Liver (tissue), 8 donors: ENCODE measurements at regions not wholly inside any gene's neighbourhood (a gene's known extent, or its start where the extent isn't known, plus 50 kb on each side); places are given as distances from the start of the nearest gene placed in this dataset.

Experiments used
- DNase-seq: peaks from one replicate; pipeline ENCODE4 v3.0.0-alpha.2; 2017; ENCODE audit warnings: low spot score
- H3K27ac ChIP-seq, 2 donors: one replicate each; pipeline ENCODE4 v1.7.0; 2013; ENCODE audit warnings: inconsistent platforms in 2 of 2, low read length in 2 of 2, control low read depth in 1 of 2, low read depth in 1 of 2, mild to moderate bottlenecking in 1 of 2
- H3K27me3 ChIP-seq, 4 donors: one replicate each; pipeline versions ENCODE4 v1.6.1 to v1.7.0; 2013; ENCODE audit warnings: low read length in 3 of 4, inconsistent platforms in 1 of 4, mild to moderate bottlenecking in 1 of 4, moderate library complexity in 1 of 4; ENCODE audit not compliant: control insufficient read depth in 4 of 4, insufficient read depth in 4 of 4
- H3K36me3 ChIP-seq, 4 donors: one replicate each; pipeline versions ENCODE4 v1.6.1 to v1.7.0; 2013; ENCODE audit warnings: low read length in 3 of 4, mild to moderate bottlenecking in 3 of 4, low read depth in 1 of 4, moderate library complexity in 1 of 4; ENCODE audit not compliant: control insufficient read depth in 4 of 4, insufficient read depth in 3 of 4
- H3K4me1 ChIP-seq, 4 donors: one replicate each; pipeline versions ENCODE4 v1.6.1 to v1.7.0; 2013; ENCODE audit warnings: low read length in 3 of 4, mild to moderate bottlenecking in 3 of 4, moderate library complexity in 1 of 4; ENCODE audit not compliant: control insufficient read depth in 4 of 4, insufficient read depth in 4 of 4
- H3K4me3 ChIP-seq, 3 donors: one replicate each; pipeline versions ENCODE4 v1.6.1 to v1.7.0; 2013; ENCODE audit warnings: low read length in 3 of 3, control low read depth in 1 of 3, low read depth in 1 of 3, mild to moderate bottlenecking in 1 of 3
- H3K9ac ChIP-seq, 2 donors: one replicate each; pipeline ENCODE4 v1.7.0; 2013; ENCODE audit warnings: low read length in 2 of 2, mild to moderate bottlenecking in 2 of 2, moderate library complexity in 2 of 2, control low read depth in 1 of 2, low read depth in 1 of 2
- H3K9me3 ChIP-seq, 4 donors: one replicate each; pipeline versions ENCODE4 v1.6.1 to v1.7.0; 2013; ENCODE audit warnings: low read length in 3 of 4; ENCODE audit not compliant: control insufficient read depth in 4 of 4
- EGR1 ChIP-seq, 2 donors: IDR thresholded peaks; 2 replicates each; pipeline ENCODE4 v1.6.1; 2016 to 2018; ENCODE audit warnings: antibody characterized with exemption in 2 of 2, low read depth in 2 of 2
- FOXA1 ChIP-seq: IDR thresholded peaks from 2 replicates; pipeline ENCODE4 v1.6.1; 2016; ENCODE audit warnings: antibody characterized with exemption
- FOXA2 ChIP-seq: IDR thresholded peaks from 2 replicates; pipeline ENCODE4 v1.6.1; 2016; ENCODE audit warnings: antibody characterized with exemption
- GABPA ChIP-seq, 2 donors: IDR thresholded peaks in 1 of 2; conservative IDR thresholded peaks in 1 of 2; 2 replicates each; pipeline ENCODE4 v1.6.1; 2016; ENCODE audit warnings: antibody characterized with exemption in 2 of 2, mild to moderate bottlenecking in 1 of 2, moderate library complexity in 1 of 2
- HNF4A ChIP-seq, 2 donors: conservative IDR thresholded peaks; 2 replicates each; pipeline ENCODE4 v1.6.1; 2016; ENCODE audit warnings: antibody characterized with exemption in 2 of 2, mild to moderate bottlenecking in 2 of 2
- HNF4G ChIP-seq: IDR thresholded peaks from 2 replicates; pipeline ENCODE4 v1.6.1; 2016; ENCODE audit warnings: antibody characterized with exemption
- JUND ChIP-seq, 2 donors: IDR thresholded peaks; 2 replicates each; pipeline ENCODE4 v1.6.1; 2016; ENCODE audit warnings: antibody characterized with exemption in 2 of 2
- NR2F2 ChIP-seq: IDR thresholded peaks from 2 replicates; pipeline ENCODE4 v1.6.1; 2016; ENCODE audit warnings: antibody characterized with exemption
- RAD21 ChIP-seq, 2 donors: IDR thresholded peaks; 2 replicates each; pipeline ENCODE4 v1.6.1; 2016; ENCODE audit warnings: antibody characterized with exemption in 2 of 2, mild to moderate bottlenecking in 2 of 2
- RXRA ChIP-seq, 2 donors: IDR thresholded peaks; 2 replicates each; pipeline ENCODE4 v1.6.1; 2017 to 2018; ENCODE audit warnings: antibody characterized with exemption in 2 of 2, mild to moderate bottlenecking in 1 of 2
- SP1 ChIP-seq: IDR thresholded peaks from 2 replicates; pipeline ENCODE4 v1.6.1; 2018; ENCODE audit warnings: antibody characterized with exemption, mild to moderate bottlenecking
- TAF1 ChIP-seq: conservative IDR thresholded peaks from 2 replicates; pipeline ENCODE4 v1.6.1; 2016; ENCODE audit warnings: antibody characterized with exemption, mild to moderate bottlenecking
- YY1 ChIP-seq: IDR thresholded peaks from 2 replicates; pipeline ENCODE4 v1.6.1; 2016; ENCODE audit warnings: antibody characterized with exemption, mild to moderate bottlenecking
- WGBS: extraction: QIAGEN DNeasy Blood & Tissue Kit; methylation state at CpG from one replicate; pipeline ENCODE4 v1.1.7; 2013; 5-methylcytosine and 5-hydroxymethylcytosine counted together
- TF ChIP-seq, protein P1 (sequence below): IDR thresholded peaks from 2 replicates; pipeline ENCODE4 v1.6.1; 2016; ENCODE audit warnings: antibody characterized with exemption
- TF ChIP-seq, protein P2 (sequence below): fragments of 150-350 bp; IDR thresholded peaks from 2 replicates; pipeline ENCODE4 v1.5.1; 2017; ENCODE audit warnings: improper control_type of control experiment, low read depth, low read length; ENCODE audit not compliant: missing input control
- TF ChIP-seq, protein P3 (sequence below): IDR thresholded peaks from 2 replicates; pipeline ENCODE4 v1.6.1; 2016; ENCODE audit warnings: antibody characterized with exemption, mild to moderate bottlenecking
- TF ChIP-seq, protein P4 (sequence below): IDR thresholded peaks from 2 replicates; pipeline ENCODE4 v1.6.1; 2016; ENCODE audit warnings: antibody characterized with exemption
- TF ChIP-seq, protein P5 (sequence below): IDR thresholded peaks from 2 replicates; pipeline ENCODE4 v1.6.1; 2016; ENCODE audit warnings: antibody characterized with exemption
- donor health status: healthy.
- donor health status: healthy.
- donor health status: healthy.
- donor health status: healthy.
- donor health status: healthy.

DNA sequence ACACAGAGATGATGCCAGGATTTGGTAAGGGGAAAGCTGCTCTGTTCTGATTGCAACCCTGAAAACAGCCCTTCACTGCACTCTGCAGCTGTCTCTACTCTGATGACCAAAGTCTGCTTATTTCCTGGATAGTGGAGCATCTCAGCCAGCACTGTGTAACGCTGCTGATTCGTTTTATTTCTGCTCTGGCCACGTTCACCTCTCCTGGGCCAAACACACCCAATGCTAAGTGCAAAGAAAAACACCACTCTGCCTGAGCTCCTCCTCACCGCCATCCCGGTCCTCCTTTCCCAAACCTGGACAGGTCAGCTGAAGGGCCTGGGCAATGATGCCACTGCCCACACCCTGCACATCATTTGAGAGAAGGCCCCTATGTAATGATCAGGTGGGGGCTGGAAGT lies 529.3 kb upstream of the B3GAT1 start:
- no peaks in the 10 kb centered on the region for H3K36me3 ChIP-seq
- no peaks in the 10 kb centered on the region for H3K27me3 ChIP-seq
- no peak for DNase-seq
- 81% methylated on average over 5 of the region's 5 CpGs for WGBS
- no peak overlapping the region for H3K4me3 ChIP-seq
- no peaks in the 10 kb centered on the region for H3K9me3 ChIP-seq
- H3K4me1 ChIP-seq = no peaks in the 10 kb centered on the region
- TF ChIP-seq TAF1 = no peak
- no peak for TF ChIP-seq NR2F2
- TF ChIP-seq, protein P1, sequence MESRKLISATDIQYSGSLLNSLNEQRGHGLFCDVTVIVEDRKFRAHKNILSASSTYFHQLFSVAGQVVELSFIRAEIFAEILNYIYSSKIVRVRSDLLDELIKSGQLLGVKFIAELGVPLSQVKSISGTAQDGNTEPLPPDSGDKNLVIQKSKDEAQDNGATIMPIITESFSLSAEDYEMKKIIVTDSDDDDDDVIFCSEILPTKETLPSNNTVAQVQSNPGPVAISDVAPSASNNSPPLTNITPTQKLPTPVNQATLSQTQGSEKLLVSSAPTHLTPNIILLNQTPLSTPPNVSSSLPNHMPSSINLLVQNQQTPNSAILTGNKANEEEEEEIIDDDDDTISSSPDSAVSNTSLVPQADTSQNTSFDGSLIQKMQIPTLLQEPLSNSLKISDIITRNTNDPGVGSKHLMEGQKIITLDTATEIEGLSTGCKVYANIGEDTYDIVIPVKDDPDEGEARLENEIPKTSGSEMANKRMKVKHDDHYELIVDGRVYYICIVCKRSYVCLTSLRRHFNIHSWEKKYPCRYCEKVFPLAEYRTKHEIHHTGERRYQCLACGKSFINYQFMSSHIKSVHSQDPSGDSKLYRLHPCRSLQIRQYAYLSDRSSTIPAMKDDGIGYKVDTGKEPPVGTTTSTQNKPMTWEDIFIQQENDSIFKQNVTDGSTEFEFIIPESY = no peak
- TF ChIP-seq YY1 = no peak
- TF ChIP-seq EGR1 (IDR thresholded peaks at IDR 0.05; ENCODE audit: low read depth in 2 of 2) = no peak
- no peak for TF ChIP-seq FOXA1
- no peak for TF ChIP-seq HNF4G
- TF ChIP-seq JUND (IDR thresholded peaks at IDR 0.05) = no peak
- TF ChIP-seq HNF4A (conservative IDR thresholded peaks at IDR 0.05) = no peak
- TF ChIP-seq, protein P2, sequence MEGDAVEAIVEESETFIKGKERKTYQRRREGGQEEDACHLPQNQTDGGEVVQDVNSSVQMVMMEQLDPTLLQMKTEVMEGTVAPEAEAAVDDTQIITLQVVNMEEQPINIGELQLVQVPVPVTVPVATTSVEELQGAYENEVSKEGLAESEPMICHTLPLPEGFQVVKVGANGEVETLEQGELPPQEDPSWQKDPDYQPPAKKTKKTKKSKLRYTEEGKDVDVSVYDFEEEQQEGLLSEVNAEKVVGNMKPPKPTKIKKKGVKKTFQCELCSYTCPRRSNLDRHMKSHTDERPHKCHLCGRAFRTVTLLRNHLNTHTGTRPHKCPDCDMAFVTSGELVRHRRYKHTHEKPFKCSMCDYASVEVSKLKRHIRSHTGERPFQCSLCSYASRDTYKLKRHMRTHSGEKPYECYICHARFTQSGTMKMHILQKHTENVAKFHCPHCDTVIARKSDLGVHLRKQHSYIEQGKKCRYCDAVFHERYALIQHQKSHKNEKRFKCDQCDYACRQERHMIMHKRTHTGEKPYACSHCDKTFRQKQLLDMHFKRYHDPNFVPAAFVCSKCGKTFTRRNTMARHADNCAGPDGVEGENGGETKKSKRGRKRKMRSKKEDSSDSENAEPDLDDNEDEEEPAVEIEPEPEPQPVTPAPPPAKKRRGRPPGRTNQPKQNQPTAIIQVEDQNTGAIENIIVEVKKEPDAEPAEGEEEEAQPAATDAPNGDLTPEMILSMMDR = no peak
- no peak for TF ChIP-seq RXRA (IDR thresholded peaks at IDR 0.05)
- no peak for TF ChIP-seq RAD21 (IDR thresholded peaks at IDR 0.05)
- TF ChIP-seq FOXA2 = no peak
- TF ChIP-seq, protein P3, sequence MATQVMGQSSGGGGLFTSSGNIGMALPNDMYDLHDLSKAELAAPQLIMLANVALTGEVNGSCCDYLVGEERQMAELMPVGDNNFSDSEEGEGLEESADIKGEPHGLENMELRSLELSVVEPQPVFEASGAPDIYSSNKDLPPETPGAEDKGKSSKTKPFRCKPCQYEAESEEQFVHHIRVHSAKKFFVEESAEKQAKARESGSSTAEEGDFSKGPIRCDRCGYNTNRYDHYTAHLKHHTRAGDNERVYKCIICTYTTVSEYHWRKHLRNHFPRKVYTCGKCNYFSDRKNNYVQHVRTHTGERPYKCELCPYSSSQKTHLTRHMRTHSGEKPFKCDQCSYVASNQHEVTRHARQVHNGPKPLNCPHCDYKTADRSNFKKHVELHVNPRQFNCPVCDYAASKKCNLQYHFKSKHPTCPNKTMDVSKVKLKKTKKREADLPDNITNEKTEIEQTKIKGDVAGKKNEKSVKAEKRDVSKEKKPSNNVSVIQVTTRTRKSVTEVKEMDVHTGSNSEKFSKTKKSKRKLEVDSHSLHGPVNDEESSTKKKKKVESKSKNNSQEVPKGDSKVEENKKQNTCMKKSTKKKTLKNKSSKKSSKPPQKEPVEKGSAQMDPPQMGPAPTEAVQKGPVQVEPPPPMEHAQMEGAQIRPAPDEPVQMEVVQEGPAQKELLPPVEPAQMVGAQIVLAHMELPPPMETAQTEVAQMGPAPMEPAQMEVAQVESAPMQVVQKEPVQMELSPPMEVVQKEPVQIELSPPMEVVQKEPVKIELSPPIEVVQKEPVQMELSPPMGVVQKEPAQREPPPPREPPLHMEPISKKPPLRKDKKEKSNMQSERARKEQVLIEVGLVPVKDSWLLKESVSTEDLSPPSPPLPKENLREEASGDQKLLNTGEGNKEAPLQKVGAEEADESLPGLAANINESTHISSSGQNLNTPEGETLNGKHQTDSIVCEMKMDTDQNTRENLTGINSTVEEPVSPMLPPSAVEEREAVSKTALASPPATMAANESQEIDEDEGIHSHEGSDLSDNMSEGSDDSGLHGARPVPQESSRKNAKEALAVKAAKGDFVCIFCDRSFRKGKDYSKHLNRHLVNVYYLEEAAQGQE = no peak
- no peak for TF ChIP-seq SP1
- TF ChIP-seq, protein P4, sequence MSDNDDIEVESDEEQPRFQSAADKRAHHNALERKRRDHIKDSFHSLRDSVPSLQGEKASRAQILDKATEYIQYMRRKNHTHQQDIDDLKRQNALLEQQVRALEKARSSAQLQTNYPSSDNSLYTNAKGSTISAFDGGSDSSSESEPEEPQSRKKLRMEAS = no peak
- no peak for TF ChIP-seq GABPA (IDR thresholded peaks at IDR 0.05 in 1 of 2, conservative IDR thresholded peaks at IDR 0.05 in 1 of 2)
- no peak overlapping the region for H3K9ac ChIP-seq
- no peak overlapping the region for H3K27ac ChIP-seq

DNA sequence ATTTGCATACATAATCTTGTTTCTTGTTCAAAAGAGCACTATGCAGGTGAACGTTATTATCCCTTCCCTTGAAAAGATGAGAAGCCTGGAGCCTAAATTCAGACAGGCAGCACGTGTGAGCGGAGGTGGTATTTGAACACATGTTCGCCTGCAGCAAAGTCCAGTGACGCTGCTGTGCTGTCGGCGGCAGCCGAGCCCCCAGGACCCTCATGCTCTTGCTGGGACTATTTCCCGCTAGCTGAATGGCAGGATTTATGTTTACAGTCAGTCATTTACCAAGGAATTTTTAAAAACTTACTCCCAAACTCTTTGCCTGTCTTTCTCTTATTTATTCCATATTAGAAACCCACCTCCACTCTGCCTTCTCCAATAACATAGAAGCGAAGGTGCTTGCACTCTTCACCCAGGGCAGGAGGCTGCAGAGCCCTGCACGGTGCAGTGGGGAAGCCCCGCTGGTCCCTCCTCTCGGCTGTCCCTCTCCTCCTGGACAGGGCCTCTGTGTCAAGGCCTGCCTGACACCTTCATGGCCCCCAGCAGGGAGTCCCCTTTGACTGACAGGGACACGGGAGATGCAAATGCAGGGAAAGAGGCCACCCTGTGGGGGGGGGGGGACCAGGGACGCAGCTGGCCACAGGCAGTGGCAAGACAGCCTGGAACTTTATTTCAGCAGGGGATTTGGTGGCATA lies 528.5 kb upstream of the B3GAT1 start:
- DNase-seq = no peak
- no peak overlapping the region for H3K27ac ChIP-seq
- H3K27me3 ChIP-seq = no peaks in the 10 kb centered on the region
- 89% methylated on average over 15 of the region's 15 CpGs for WGBS
- no peak overlapping the region for H3K9ac ChIP-seq
- H3K4me3 ChIP-seq = no peak overlapping the region
- no peaks in the 10 kb centered on the region for H3K36me3 ChIP-seq
- no peaks in the 10 kb centered on the region for H3K4me1 ChIP-seq
- H3K9me3 ChIP-seq = no peaks in the 10 kb centered on the region
- no peak for TF ChIP-seq JUND (IDR thresholded peaks at IDR 0.05)
- TF ChIP-seq GABPA (IDR thresholded peaks at IDR 0.05 in 1 of 2, conservative IDR thresholded peaks at IDR 0.05 in 1 of 2) = no peak
- TF ChIP-seq, protein P5, sequence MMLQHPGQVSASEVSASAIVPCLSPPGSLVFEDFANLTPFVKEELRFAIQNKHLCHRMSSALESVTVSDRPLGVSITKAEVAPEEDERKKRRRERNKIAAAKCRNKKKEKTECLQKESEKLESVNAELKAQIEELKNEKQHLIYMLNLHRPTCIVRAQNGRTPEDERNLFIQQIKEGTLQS = no peak
- TF ChIP-seq, protein P4 = no peak
- no peak for TF ChIP-seq FOXA1
